T follicular helper cell (primary cell): ENCODE measurements at regions not wholly inside any gene's neighbourhood (a gene's known extent, or its start where the extent isn't known, plus 50 kb on each side); places are given as distances from the start of the nearest gene placed in this dataset.

Experiments
- DNase-seq: peaks from one replicate; pipeline ENCODE4 v3.0.0-alpha.2; 2020; ENCODE audit warnings: low read depth

DNA sequence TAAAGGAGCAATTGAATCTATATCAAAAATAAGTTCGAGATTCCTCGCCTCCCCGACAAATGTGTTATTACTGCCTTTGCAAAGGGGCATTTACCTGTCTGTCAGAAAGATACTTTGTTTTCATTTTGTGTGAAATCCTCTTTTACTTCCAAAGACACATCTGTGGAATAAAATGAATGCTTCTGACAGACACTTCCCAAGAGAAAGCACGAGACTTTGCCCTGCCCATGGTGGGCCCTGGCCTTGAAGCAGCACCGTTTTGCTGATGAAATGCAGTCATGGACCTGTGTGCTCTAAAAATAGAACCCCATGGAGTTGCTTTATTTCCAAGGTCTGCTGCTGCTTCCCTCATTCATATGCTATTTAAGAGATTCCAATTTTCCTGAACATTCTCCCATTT lies 85.9 kb upstream of the USP47 start:
- DNase-seq = no peak

- DNase-seq = no peak
Measured at GRCh38 chr11:11752679-11753078, 89.1 kb upstream of the USP47 start.

DNA sequence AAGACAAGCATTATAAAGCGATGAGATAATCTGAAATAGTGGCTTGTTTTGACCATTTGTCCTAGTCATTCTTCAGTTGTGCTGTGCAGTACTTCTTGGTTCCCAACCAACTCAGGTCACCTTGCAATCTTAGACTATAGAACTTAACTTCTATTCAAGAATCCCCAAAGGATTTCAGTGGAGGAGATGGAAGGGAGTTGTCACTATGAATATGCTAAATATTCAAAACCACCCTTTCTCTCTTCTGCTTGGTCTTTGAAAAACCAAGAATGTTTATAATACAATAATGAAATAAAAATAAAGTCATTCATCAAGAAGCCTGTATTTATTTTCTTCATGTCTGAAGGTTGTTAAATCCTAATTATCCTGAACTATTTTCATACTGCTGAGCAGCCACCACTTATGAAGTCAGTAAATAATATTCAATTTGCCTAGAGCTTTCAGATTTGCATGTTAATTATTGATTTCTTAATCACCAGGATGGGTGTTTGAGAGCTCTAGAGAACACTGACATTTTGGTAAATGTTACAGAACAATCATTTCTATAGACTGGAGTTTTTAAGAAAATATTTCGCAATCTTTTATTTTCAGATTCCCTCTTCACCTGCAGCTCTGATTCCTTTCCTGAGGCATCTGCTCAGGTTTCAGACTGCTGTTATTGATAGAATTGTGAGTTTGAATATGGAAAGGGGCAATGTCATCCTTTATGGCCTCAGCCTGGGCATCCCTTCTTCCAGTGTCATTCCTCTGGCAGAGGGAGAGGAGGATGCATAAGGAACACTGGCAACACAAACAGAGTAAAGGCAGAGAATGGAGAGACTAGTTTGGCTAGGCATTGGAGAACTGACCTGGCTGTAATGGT lies 91.5 kb upstream of the USP47 start:
- DNase-seq = no peak

DNA sequence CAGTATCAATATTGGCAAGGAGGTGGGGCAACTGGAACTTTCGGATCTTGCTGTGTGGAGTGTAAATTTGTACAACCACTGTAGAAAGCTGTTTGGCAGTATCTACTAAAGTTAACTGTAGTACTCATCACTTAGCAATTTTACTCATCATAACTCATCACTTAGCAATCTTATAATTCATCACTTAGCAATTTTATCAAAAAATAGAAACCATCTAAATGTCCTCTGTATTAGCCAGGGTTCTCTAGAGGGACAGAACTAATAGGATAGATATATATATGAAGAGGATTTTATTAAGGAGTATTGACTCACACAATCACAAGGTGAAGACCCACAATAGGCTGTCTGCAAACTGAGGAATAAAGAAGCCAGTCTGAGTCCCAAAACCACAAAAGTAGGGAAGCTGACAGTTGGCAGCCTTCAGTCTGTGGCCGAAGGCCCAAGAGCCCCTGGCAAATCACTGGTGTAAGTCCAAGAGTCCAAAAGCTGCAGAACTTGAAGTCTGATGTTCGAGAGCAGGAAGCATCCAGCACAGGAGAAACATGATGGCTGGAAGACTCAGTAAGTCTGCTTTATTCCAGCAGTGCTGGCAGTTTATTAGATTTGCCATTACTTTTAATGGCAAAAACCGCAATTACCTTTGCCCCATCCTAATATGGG lies 92.9 kb upstream of the USP47 start:
- DNase-seq = no peak

GRCh38 chr11:11747570-11747969 lies 94.2 kb upstream of the USP47 start:
- no peak for DNase-seq

DNA sequence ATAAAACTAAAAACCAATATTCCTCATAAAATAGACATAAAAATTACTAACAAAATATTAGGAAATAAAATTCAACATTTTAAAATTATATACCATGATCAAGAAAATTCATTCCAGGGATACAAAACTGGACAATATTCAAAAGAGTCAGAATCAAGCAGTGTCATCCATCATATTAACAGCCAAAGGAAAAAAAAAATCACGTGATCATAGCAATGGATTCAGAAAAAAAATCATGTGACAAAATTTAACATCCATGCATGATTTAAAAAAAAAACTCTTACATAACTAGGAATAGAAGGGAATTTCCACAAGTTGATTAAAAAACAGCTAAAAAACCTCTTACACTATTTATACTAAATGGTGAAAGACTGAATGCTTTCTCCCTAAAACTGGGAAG lies 95.3 kb upstream of the USP47 start:
- no peak for DNase-seq

GRCh38 chr11:11743216-11743615 lies 98.6 kb upstream of the USP47 start:
- DNase-seq = no peak

- no peak for DNase-seq
Measured at GRCh38 chr11:11742486-11742885, 99.3 kb upstream of the USP47 start.

DNA sequence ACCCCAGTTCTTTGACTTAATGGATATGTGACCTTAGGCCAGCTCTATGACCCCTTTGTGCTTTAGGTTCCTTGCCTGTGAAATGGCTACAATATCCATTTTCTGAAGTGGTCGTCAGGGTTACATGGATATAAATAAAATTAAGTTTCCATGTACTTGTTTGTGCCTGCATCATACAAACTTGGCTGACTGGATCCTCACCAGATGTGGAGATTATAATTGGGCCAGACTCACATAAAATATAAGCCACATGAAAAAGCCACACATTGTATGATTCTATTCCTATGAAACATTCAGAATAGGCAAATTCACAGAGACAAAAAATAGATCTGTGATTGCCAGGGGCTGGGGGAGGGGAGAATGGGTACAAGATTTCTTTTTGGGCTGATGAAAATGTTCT lies 100.9 kb upstream of the USP47 start:
- DNase-seq = no peak

- DNase-seq = no peak
Measured at GRCh38 chr11:11740073-11740702, 101.6 kb upstream of the USP47 start.

DNA sequence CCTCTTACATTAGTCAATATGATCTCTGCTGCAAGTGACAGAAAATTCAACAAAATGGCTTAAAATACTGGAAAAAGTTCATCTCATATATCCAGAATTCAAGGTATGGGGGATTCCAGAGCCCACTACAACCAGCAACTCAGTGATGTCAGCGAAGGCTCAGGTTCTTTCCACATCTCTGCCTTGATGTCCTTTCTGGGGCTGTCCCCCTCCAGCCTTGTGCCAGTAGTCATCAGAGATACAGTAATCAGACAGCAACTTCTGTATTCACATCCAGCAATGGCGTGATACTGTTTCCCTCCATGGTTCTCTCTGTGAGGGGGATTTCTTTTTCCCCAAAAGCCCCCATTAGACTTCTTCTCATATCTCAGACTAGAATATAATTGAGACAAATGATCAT lies 103.4 kb upstream of the USP47 start:
- DNase-seq = no peak

DNA sequence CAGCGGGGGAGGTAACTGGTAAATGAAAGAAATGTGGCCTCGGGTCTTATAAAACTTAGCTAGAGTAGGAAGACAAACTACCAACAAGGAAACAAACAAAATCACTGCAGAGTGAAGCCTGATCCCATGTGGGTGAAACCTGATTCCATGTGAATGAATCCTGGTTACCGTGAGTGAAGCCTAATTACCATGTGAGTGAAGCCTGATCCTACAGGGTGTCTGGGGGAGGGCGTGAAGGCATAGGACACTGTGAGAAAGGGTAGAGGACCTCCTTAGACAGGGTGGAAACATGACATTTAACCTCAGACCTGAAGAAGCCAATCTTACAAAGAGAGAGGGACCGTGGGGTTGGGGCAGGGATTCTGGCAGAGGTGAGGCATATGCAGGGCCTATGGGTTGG lies 106.2 kb upstream of the USP47 start:
- DNase-seq = no peak

DNA sequence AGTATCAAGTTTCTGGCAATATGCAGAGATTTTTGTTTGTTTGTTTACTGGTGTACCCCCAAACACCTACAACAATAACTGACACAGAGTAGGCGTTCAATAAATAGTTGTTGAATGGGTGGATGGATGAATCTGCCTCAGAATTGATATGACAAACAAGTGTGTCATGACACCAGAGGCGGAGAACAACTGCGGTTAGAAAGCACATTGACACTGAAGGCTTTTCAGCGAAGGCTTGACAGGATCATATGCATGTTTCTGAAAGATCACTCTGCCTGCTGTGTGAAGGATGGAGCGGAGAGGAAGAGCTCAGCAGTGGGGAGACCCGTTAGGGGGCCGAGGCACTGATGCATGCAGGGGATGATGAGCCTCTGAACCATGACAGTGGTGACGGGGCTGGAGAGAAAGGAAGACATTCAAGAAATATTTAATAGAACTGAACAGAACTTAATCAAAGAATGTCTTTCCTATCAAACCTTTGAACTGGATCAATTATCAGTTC lies 108.5 kb upstream of the USP47 start:
- DNase-seq = no peak

GRCh38 chr11:11732116-11732515 lies 109.7 kb upstream of the USP47 start:
- no peak for DNase-seq

DNA sequence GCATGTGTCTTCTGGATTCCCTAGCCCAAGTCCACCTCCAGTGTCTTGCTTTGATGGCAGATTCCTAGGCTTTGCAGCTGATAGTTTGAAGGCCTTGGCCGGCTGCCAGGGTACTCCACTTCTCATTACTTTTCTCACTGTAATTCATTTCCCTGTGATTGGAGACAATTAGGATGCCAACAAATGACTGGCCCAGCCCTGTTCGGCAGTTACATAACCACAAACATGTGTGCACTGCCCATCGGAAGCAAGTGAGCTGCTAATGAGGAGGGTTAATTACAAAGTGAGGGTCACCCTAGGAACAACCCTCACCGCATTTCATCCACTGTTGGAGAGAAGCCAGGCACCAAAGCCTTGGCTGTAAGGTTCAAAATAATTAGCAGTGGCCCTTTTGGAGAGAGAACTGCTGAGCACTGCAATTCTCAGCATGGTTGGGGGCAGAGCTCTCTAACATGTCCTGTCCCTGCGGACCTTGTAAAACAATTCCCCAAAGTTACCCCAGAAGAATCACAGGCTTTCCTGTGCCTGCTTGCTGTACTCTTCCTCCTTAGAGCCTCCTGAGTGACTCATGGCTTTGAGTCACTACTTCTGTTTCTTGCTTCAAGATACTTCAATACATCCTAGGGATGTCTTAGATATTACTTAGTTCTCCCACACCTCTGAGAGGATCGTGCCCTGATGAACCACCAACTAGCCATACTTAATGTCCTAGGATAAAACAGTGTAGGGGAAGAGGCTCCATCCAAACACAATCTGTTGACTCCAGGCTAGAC lies 109.7 kb upstream of the GALNT18 start:
- no peak for DNase-seq

DNA sequence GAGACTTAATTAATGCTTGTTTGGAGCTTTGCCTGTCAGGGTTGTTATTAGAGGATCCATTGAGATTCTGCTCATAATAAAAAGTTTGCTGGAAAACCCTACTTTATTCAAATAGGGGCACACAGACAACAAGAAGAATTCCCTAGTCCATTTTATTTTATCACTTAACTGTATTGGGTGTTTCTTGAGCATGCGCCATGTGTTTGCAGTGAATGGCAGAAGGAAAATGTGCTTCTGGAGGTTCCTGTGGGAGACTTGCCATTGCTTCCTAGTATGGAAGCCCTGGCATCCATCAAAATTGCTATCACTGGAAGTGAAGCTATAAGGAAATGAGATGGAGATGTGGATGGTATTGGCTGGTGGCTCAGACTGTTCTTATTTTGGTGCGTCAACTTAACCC lies 106.6 kb upstream of the GALNT18 start:
- no peak for DNase-seq

DNA sequence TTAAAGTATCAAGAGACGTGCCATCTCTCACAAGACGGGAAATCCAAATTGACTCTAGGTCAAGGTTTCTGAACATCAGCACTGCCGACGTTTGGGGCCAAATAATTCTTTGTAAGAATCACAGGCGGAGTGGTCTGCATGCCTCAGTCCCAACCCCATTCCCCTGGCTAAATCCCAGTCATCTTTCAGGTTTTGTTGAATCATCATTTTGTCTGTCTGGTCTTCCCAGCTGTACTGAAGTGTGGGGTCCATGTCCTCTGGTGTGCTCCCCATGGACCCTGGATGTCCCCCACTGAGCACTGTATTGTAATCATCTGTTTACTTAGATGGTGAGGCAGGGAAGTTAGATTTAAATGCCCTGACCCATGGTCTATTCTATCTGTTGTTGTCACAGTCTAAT lies 103.6 kb upstream of the GALNT18 start:
- DNase-seq = no peak

DNA sequence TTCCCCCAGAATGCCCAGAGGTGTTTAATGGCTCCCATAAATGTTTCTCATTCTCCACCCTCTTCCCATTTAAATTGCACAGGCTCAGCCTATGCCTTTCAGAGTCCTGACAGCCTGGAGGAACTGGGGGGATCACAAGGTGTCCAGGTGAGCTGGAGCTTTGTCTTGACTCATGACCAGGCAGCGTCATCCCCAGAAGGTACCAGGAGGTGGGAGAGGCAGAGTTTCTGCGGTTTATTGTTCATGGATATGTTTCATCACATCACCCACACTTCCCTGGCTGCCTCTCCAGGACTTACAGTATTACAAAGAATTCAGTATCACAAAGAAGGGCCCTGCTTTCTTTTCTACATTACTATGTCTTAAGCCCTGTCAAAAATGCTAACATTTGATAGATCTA lies 103.2 kb upstream of the GALNT18 start:
- DNase-seq = no peak

- no peak for DNase-seq
Measured at GRCh38 chr11:11722861-11723260, 101.1 kb upstream of the GALNT18 start.

GRCh38 chr11:11722246-11722645 lies 100.4 kb upstream of the GALNT18 start:
- no peak for DNase-seq

GRCh38 chr11:11718511-11718910 lies 96.7 kb upstream of the GALNT18 start:
- no peak for DNase-seq

GRCh38 chr11:11717064-11717725 lies 95.4 kb upstream of the GALNT18 start:
- no peak for DNase-seq
